Kidney epithelial cell (primary cell): ENCODE measurements at regions not wholly inside any gene's neighbourhood (a gene's known extent, or its start where the extent isn't known, plus 50 kb on each side); places are given as distances from the start of the nearest gene placed in this dataset.

Source experiments
- DNase-seq: peaks from one replicate; pipeline ENCODE4 v3.0.0-alpha.2; 2010; ENCODE audit warnings: low read depth
- H3K27me3 ChIP-seq: 2 replicates; pipeline ENCODE4 v1.6.0; 2011; ENCODE audit warnings: low read length; ENCODE audit not compliant: control insufficient read depth, insufficient read depth
- H3K36me3 ChIP-seq: 2 replicates; pipeline ENCODE4 v1.5.1; 2011; ENCODE audit warnings: low read length; ENCODE audit not compliant: control insufficient read depth, insufficient read depth
- H3K4me3 ChIP-seq: 2 replicates; pipeline ENCODE4 v1.5.1; 2011; ENCODE audit warnings: low read depth, mild to moderate bottlenecking, control low read depth, low read length
- TF ChIP-seq, protein P1 (sequence below): IDR thresholded peaks from 2 replicates; pipeline ENCODE4 v1.5.1; 2011; ENCODE audit warnings: mild to moderate bottlenecking, moderate library complexity, low read length, control low read depth, inconsistent platforms; ENCODE audit not compliant: insufficient read depth, poor library complexity, severe bottlenecking

DNA sequence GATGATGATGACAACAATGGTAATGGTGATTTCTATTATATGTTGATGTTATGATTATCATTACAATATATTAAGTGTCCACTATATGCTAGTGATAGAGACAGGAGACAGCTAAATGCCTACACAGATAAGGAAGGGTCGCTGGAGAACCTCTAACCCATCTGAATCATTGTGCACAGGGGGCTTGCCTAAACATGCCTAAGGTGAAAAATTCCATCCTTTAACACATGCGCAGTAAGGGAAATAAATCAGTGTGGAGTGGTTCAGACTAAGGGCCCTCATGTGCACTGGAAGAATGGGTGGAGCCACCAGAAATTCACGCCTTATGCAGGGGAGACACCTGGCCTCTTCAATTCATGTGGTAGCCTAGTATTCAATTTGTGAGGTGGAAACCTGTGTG lies 120.4 kb downstream of the TPBG start:
- TF ChIP-seq, protein P1, sequence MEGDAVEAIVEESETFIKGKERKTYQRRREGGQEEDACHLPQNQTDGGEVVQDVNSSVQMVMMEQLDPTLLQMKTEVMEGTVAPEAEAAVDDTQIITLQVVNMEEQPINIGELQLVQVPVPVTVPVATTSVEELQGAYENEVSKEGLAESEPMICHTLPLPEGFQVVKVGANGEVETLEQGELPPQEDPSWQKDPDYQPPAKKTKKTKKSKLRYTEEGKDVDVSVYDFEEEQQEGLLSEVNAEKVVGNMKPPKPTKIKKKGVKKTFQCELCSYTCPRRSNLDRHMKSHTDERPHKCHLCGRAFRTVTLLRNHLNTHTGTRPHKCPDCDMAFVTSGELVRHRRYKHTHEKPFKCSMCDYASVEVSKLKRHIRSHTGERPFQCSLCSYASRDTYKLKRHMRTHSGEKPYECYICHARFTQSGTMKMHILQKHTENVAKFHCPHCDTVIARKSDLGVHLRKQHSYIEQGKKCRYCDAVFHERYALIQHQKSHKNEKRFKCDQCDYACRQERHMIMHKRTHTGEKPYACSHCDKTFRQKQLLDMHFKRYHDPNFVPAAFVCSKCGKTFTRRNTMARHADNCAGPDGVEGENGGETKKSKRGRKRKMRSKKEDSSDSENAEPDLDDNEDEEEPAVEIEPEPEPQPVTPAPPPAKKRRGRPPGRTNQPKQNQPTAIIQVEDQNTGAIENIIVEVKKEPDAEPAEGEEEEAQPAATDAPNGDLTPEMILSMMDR: no peak
- no peaks in the 10 kb centered on the region for H3K27me3 ChIP-seq
- DNase-seq: no peak
- no peaks in the 10 kb centered on the region for H3K36me3 ChIP-seq
- H3K4me3 ChIP-seq: no peak overlapping the region

DNA sequence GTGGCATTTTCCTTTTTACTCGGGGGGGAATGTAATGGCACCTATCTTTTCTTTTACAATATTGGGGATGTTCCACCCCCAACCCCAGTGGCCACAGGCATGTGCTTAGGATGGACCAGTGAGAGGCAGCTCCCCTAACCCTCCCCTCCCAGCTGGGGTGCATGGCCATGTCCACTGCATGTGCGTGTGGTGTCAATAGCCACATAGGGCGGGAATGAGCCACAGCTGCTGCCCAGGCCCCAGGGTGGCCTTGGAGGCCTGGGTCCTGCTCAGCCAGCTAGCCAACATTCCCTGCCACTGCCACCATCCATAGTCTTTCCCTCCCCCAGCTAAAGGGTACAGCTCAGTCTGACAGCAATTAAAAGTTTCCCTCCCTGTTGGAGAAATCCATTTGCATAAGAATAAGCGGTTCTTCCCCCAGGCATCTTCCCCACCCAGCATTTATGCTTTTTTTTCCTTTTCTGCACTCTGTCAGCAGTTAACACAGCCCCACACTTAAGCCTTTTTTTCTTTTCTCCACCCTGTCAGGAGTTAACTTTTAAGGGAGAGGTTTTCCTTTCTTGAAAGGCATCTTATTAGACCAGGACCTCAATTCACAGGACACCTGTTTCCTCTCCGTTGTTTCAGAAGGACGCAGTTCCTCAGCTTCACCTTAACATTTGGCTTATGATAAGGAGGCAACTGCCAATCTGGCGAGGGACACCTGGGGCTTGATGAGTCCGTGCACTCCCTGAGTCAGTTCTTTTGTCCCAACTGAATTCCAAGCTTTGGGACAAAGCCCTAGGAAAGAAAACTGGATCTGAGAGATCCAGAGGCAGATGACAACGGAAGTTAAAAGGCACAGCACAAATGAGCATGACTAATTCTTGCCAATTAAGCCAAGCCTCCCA lies 121.4 kb downstream of the TPBG start:
- no peaks in the 10 kb centered on the region for H3K36me3 ChIP-seq
- DNase-seq: no peak
- TF ChIP-seq, protein P1: no peak
- no peaks in the 10 kb centered on the region for H3K27me3 ChIP-seq
- H3K4me3 ChIP-seq: no peak overlapping the region

DNA sequence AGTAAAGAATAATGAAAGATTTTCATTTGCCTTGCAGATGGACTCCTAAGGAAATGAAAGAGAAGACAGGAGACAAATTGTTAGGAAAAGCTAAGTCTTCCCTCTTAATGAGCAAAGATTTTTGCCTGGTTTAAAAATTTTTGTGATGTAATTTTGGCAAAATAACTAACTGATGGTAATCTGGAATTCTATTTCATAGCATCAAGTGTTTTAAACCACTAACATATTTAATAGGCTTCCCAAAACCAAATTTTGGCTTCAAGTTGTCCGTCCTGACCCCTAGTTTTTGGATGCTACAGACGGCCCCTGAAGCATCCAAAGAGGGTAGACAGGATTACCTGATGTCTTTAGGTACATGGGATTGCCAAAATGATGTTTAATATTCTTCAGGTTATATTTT lies 124.3 kb downstream of the TPBG start:
- no peak overlapping the region for H3K4me3 ChIP-seq
- no peaks in the 10 kb centered on the region for H3K36me3 ChIP-seq
- H3K27me3 ChIP-seq: no peaks in the 10 kb centered on the region
- TF ChIP-seq, protein P1: no peak
- no peak for DNase-seq

DNA sequence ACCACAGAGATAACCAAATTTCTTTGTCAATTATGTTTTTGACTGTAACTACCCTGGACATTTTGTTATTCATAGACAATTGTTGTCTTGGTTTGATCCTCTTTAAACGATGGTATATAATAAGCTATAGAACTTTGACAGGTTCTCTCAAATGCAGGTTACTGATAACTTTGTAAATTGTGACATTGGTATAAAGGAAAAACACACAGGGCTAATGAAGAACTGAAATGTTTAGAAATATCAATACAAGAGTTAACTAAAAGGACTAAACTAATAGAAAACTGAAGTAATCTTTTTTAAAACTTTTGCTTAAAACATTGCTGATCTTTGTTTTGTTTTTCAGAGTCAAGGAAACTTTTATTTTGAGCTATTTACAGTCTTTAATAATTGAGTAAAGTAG lies 124.8 kb downstream of the TPBG start:
- TF ChIP-seq, protein P1: no peak
- no peaks in the 10 kb centered on the region for H3K27me3 ChIP-seq
- no peak overlapping the region for H3K4me3 ChIP-seq
- DNase-seq: no peak
- no peaks in the 10 kb centered on the region for H3K36me3 ChIP-seq

DNA sequence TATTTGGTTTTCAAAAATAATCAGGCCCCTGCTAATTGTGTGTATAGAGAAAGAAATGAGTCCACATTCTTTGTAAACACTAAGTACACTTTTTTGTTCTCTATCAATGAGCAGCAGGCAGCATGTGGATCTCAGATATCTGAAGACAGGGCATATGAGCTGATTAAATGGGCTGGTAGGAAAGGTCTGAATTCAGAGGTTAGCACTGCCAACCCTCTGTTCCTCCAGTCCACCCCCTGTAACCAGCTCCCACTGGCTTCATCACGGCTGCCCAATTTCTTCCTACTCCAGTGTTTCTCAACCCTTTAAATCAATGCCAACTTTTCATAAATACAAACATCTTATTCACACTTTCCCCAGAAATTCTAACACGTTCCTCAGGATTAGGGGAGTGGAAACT lies 128.5 kb downstream of the TPBG start:
- Histone ChIP-seq H3K4me3 (no peak overlapping the region), H3K27me3 (no peaks in the 10 kb centered on the region), H3K36me3 (no peaks in the 10 kb centered on the region)
- TF ChIP-seq, protein P1: no peak
- DNase-seq: no peak

DNA sequence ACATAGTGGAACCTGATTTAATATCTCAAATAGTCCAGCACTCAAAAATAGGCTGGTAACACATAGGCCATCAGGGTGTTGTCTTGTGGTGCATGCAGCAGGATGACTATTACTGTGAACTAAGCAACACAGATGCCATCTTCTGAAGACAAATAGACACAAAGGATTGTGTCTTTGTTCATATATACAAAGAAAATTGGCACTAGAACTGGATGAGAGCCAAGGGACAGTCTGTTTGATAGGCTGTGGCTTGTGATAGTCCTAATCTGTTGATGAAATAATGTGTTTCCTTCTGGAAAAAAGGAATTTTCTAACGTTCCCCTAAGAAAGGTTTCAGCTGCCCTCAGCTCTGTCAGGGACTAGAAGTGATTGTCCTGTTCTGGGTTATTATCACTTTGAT lies 129.8 kb downstream of the TPBG start:
- Histone ChIP-seq H3K27me3 (no peaks in the 10 kb centered on the region), H3K4me3 (no peak overlapping the region), H3K36me3 (no peaks in the 10 kb centered on the region)
- DNase-seq: no peak
- TF ChIP-seq, protein P1: no peak
